H1 (cell line): ENCODE measurements at regions not wholly inside any gene's neighbourhood (a gene's known extent, or its start where the extent isn't known, plus 50 kb on each side); places are given as distances from the start of the nearest gene placed in this dataset. TPM values are rescaled to one million over a fixed set of nuclear protein-coding genes. Genes with fewer than 3 reads are reported as not detected.
"Not testable (repeated sequence)": the region's sequence is repeated elsewhere in the genome, so short reads cannot be mapped to it uniquely, and the experiment has no call there.

Experiments
- CTCF ChIA-PET: fragments of 300-600 bp; sonication (Branson Sonifier 250); formaldehyde crosslinking; loops from one replicate; lab custom pipeline; 2021; ENCODE audit not compliant: partially characterized antibody; lab: Charles Lee
- POLR2A ChIA-PET: fragments of 300-600 bp; sonication (Branson Sonifier 250); formaldehyde crosslinking; loops from one replicate; lab custom pipeline; 2021; ENCODE audit warnings: inconsistent platforms; ENCODE audit not compliant: partially characterized antibody; lab: Charles Lee
- DNase-seq, 2 experiments: peaks; one replicate each; pipeline versions ENCODE4 v3.0.0 to v3.0.0-alpha.2; 2010 to 2022; ENCODE audit warnings: low spot score in 2 of 2, low read depth in 1 of 2, mixed read lengths in 1 of 2
- FAIRE-seq: peaks from 2 replicates; lab custom pipeline; 2011; peaks lifted over from hg19 to GRCh38; lab: Jason Lieb, UNC
- H2AFZ ChIP-seq: 2 replicates; pipeline ENCODE4 v1.8.1; 2012; ENCODE audit warnings: low read length, inconsistent platforms
- H2AK5ac ChIP-seq: 2 replicates; pipeline ENCODE4 v1.6.1; 2013; ENCODE audit warnings: low read depth, low read length
- H2BK120ac ChIP-seq: replicated peaks from 2 replicates; pipeline ENCODE3; 2013; ENCODE audit warnings: low read depth, low read length, inconsistent platforms
- H2BK12ac ChIP-seq: 2 replicates; pipeline ENCODE4 v1.6.1; 2013; ENCODE audit warnings: low read depth, low read length
- H2BK15ac ChIP-seq: 2 replicates; pipeline ENCODE4 v1.6.1; 2013; ENCODE audit warnings: low read length
- H2BK20ac ChIP-seq: 2 replicates; pipeline ENCODE4 v1.6.1; 2013; ENCODE audit warnings: low read length
- H2BK5ac ChIP-seq: 2 replicates; pipeline ENCODE4 v1.6.1; 2013; ENCODE audit warnings: low read depth, low read length
- H3K14ac ChIP-seq: 2 replicates; pipeline ENCODE4 v1.6.1; 2013; ENCODE audit warnings: inconsistent platforms; ENCODE audit not compliant: insufficient read length
- H3K18ac ChIP-seq: 2 replicates; pipeline ENCODE4 v1.6.1; 2013; ENCODE audit warnings: low read length; ENCODE audit errors: extremely low read depth
- H3K23ac ChIP-seq: 2 replicates; pipeline ENCODE4 v1.6.1; 2013; ENCODE audit warnings: inconsistent platforms; ENCODE audit not compliant: insufficient read length
- H3K23me2 ChIP-seq: 2 replicates; pipeline ENCODE4 v1.6.1; 2013; ENCODE audit warnings: low read depth, low read length
- H3K27ac ChIP-seq: 2 replicates; pipeline ENCODE4 v1.6.1; 2011; ENCODE audit warnings: low read depth, low read length, inconsistent platforms
- H3K27me3 ChIP-seq, 4 experiments: replicated peaks in 1 of 4; 1 replicate in 1 of 4; 2 replicates in 3 of 4; pipeline versions ENCODE4 v1.6.1 to v1.8.1; 2011 to 2013; ENCODE audit warnings: low read length in 3 of 4, mild to moderate bottlenecking in 3 of 4, inconsistent platforms in 2 of 4, mixed read lengths in 2 of 4, moderate library complexity in 1 of 4; ENCODE audit not compliant: control insufficient read depth in 3 of 4, insufficient read depth in 3 of 4; ENCODE audit errors: extremely low read depth in 1 of 4
- H3K36me3 ChIP-seq, 4 experiments: 2 replicates each; pipeline versions ENCODE4 v1.6.1 to v1.8.1; 2011 to 2013; ENCODE audit warnings: mild to moderate bottlenecking in 4 of 4, low read length in 3 of 4, moderate library complexity in 2 of 4, control low read depth in 1 of 4, inconsistent platforms in 1 of 4; ENCODE audit not compliant: insufficient read depth in 4 of 4, control insufficient read depth in 2 of 4
- H3K4ac ChIP-seq: replicated peaks from 2 replicates; pipeline ENCODE3; 2013; ENCODE audit warnings: low read length, low read depth, mixed read lengths, inconsistent platforms; ENCODE audit not compliant: insufficient read length
- H3K4me1 ChIP-seq, 4 experiments: replicated peaks in 1 of 4; 1 replicate in 1 of 4; 2 replicates in 3 of 4; pipeline versions ENCODE4 v1.6.1 to v1.8.1; 2011 to 2013; ENCODE audit warnings: low read length in 3 of 4, inconsistent platforms in 2 of 4, mixed read lengths in 1 of 4; ENCODE audit not compliant: insufficient read depth in 4 of 4, control insufficient read depth in 3 of 4
- H3K4me2 ChIP-seq, 2 experiments: 2 replicates each; pipeline versions ENCODE4 v1.6.1 to v1.8.1; 2011 to 2013; ENCODE audit warnings: low read depth in 2 of 2, low read length in 2 of 2, control low read depth in 1 of 2, inconsistent platforms in 1 of 2, mild to moderate bottlenecking in 1 of 2; ENCODE audit not compliant: insufficient read depth in 1 of 2
- H3K4me3 ChIP-seq, 4 experiments: fragments of 200-600, 300-600 bp in 1 of 4; sonication (generic), shearing (Covaris generic), sonication (Bioruptor Twin) in 1 of 4; 2 replicates each; pipeline versions ENCODE4 v1.5.1 to v1.8.1; 2011 to 2016; ENCODE audit warnings: low read length in 4 of 4, low read depth in 3 of 4, control low read depth in 2 of 4, inconsistent platforms in 2 of 4, mild to moderate bottlenecking in 2 of 4, mixed read lengths in 1 of 4, moderate library complexity in 1 of 4; ENCODE audit not compliant: insufficient read depth in 2 of 4; ENCODE audit errors: extremely low read depth in 1 of 4
- H3K56ac ChIP-seq: replicated peaks from 2 replicates; pipeline ENCODE3; 2013; ENCODE audit warnings: low read depth, mild to moderate bottlenecking, mixed read lengths, low read length, inconsistent platforms; ENCODE audit not compliant: insufficient read length
- H3K79me1 ChIP-seq: 2 replicates; pipeline ENCODE4 v1.6.1; 2013; ENCODE audit warnings: low read depth, low read length, control low read depth
- H3K79me2 ChIP-seq, 2 experiments: 2 replicates each; pipeline versions ENCODE4 v1.6.1 to v1.8.1; 2012 to 2013; ENCODE audit warnings: low read length in 2 of 2, mild to moderate bottlenecking in 2 of 2, inconsistent platforms in 1 of 2; ENCODE audit not compliant: insufficient read depth in 2 of 2, control insufficient read depth in 1 of 2
- H3K9ac ChIP-seq, 4 experiments: replicated peaks in 1 of 4; 1 replicate in 1 of 4; 2 replicates in 3 of 4; pipeline versions ENCODE4 v1.6.1 to v1.8.1; 2011 to 2013; ENCODE audit warnings: low read depth in 3 of 4, low read length in 3 of 4, control low read depth in 2 of 4, mild to moderate bottlenecking in 2 of 4, moderate library complexity in 2 of 4, inconsistent platforms in 1 of 4; ENCODE audit errors: extremely low read depth in 1 of 4
- H3K9me3 ChIP-seq, 2 experiments: 2 replicates each; pipeline versions ENCODE4 v1.6.1 to v1.8.1; 2012 to 2013; ENCODE audit warnings: mild to moderate bottlenecking in 2 of 2, moderate library complexity in 2 of 2, control low read depth in 1 of 2, inconsistent platforms in 1 of 2, low read depth in 1 of 2, low read length in 1 of 2, mixed read lengths in 1 of 2; ENCODE audit not compliant: insufficient read depth in 2 of 2
- H4K20me1 ChIP-seq, 2 experiments: replicated peaks in 1 of 2; 2 replicates each; pipeline versions ENCODE3 to v1.8.1; 2011 to 2013; ENCODE audit warnings: inconsistent platforms in 2 of 2, low read length in 2 of 2, mild to moderate bottlenecking in 1 of 2; ENCODE audit not compliant: insufficient read depth in 2 of 2, control insufficient read depth in 1 of 2
- H4K5ac ChIP-seq: 2 replicates; pipeline ENCODE4 v1.6.1; 2013; ENCODE audit warnings: low read length, low read depth, mixed read lengths, inconsistent platforms; ENCODE audit not compliant: insufficient read length
- H4K8ac ChIP-seq: 2 replicates; pipeline ENCODE4 v1.8.0; 2013; ENCODE audit warnings: mild to moderate bottlenecking, moderate library complexity, low read length, inconsistent platforms; ENCODE audit not compliant: insufficient read depth; ENCODE audit errors: extremely low read depth
- H4K91ac ChIP-seq: replicated peaks from 2 replicates; pipeline ENCODE3; 2013; ENCODE audit warnings: low read length, mixed read lengths, inconsistent platforms; ENCODE audit not compliant: insufficient read length
- WGBS, 2 experiments: shearing (Covaris generic) in 1 of 2; methylation state at CpG; one replicate each; pipeline versions ENCODE4 v1.1.6 to v1.1.7; 2013 to 2015; ENCODE audit warnings: low lambda C conversion rate in 2 of 2, mixed read lengths in 2 of 2, inconsistent platforms in 1 of 2, low coverage in 1 of 2, missing lambda C conversion rate in 1 of 2; ENCODE audit not compliant: insufficient replicate concordance in 2 of 2, insufficient coverage in 1 of 2, insufficient read length in 1 of 2; ENCODE audit errors: extremely low coverage in 1 of 2, missing lambda C conversion rate in 1 of 2; 5-methylcytosine and 5-hydroxymethylcytosine counted together
- small RNA-seq: library from polyadenylated mRNA; stranded (forward); fragments of <200 nt; extraction: miRNeasy Mini kit (QIAGEN cat#:217004); gene quantifications from one replicate; pipeline ENCODE3, GENCODE V24; 2013; ENCODE audit not compliant: insufficient read depth

DNA sequence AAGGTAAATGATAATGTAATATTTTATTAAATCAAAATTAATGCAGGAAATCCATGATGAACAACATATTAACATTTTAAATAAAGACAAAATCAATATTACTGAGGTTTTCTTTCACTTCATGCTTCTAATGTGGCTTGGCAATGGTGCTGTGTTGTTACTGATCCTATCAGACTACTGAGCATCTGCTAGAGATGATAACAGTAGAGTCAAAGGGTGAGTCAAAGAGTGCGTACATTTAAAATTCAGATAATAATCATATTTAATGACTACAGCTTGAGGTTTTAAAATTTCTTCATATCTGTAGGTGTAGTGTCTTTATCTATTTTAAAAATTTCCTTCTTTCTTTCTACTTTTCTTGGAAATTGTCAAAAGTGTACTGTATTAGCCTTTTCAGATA, 1628.1 kb upstream of the DEFB115 start:
- H3K4me3 ChIP-seq, H3K36me3 ChIP-seq, CTCF ChIA-PET, POLR2A ChIA-PET, H3K9ac ChIP-seq, H3K23ac ChIP-seq, H2BK120ac ChIP-seq, H2AK5ac ChIP-seq, H2BK12ac ChIP-seq, DNase-seq, H3K79me1 ChIP-seq, H3K14ac ChIP-seq, H3K27me3 ChIP-seq, H3K79me2 ChIP-seq, H2BK15ac ChIP-seq, H3K4me2 ChIP-seq, H2BK5ac ChIP-seq, H4K91ac ChIP-seq, H3K56ac ChIP-seq, H3K23me2 ChIP-seq, H3K18ac ChIP-seq, H3K4me1 ChIP-seq, H4K8ac ChIP-seq, H2AFZ ChIP-seq, H3K27ac ChIP-seq, H4K20me1 ChIP-seq, H2BK20ac ChIP-seq, H3K4ac ChIP-seq, FAIRE-seq, H4K5ac ChIP-seq: not testable (repeated sequence)
- WGBS, 2 experiments = 95% methylated on average over 1 of the region's 1 CpG; no CpG with 5 or more reads in 1 of the 2 experiments
- H3K9me3 ChIP-seq = peaks cover 2 to 21% of the 10 kb centered on the region in 2 experiments; a peak in 3 of 4 replicates

Small RNA genes in the stretch of these regions (small RNA-seq; reads per million reads assigned to genes)
- gene RF00002 = 1.4 reads per million
- gene RF00019 = not detected
